ENCODE measurements at regions not wholly inside any gene's neighbourhood (a gene's known extent, or its start where the extent isn't known, plus 50 kb on each side); places are given as distances from the start of the nearest gene placed in this dataset.

GRCh38 chr5:97801461-97801860, 618.4 kb upstream of the RIOK2 start:
- no peak for TF ChIP-seq CTCF (IDR thresholded peaks at IDR 0.05)
- no peaks in the 10 kb centered on the region for H3K4me1 ChIP-seq
- H3K9me3 ChIP-seq, result peaks cover 0 to 41% (median 12%) of the 10 kb centered on the region in 11 donors
- intact Hi-C loops (cut with DNase I), result no loop called here
- no peak overlapping the region for H3K4me3 ChIP-seq
- no peaks in the 10 kb centered on the region for H3K27me3 ChIP-seq
- DNase-seq (no peak), ATAC-seq (no peak)
- H3K36me3 ChIP-seq, result no peaks in the 10 kb centered on the region
- H3K27ac ChIP-seq, result no peak overlapping the region

GRCh38 chr5:97820138-97820537, 637.1 kb upstream of the RIOK2 start:
- H3K4me3 ChIP-seq, result no peak overlapping the region
- no peak for TF ChIP-seq CTCF (IDR thresholded peaks at IDR 0.05)
- H3K27me3 ChIP-seq, result no peaks in the 10 kb centered on the region
- H3K4me1 ChIP-seq, result no peaks in the 10 kb centered on the region
- no peaks in the 10 kb centered on the region for H3K36me3 ChIP-seq
- DNase-seq (no peak), ATAC-seq (no peak)
- intact Hi-C loops (cut with DNase I), result no loop called here
- WGBS, 2 donors, result 86 to 93% methylated on average over 2 of the region's 2 CpGs
- H3K27ac ChIP-seq, result no peak overlapping the region
- H3K9me3 ChIP-seq, result peaks cover 0 to 16% (median 4%) of the 10 kb centered on the region in 11 donors

GRCh38 chr5:97832645-97833296, 649.7 kb upstream of the RIOK2 start:
- intact Hi-C loops (cut with DNase I), result no loop called here
- peaks cover 0 to 6% (median 0%) of the 10 kb centered on the region in 11 donors for H3K9me3 ChIP-seq

GRCh38 chr5:97834561-97834960, 651.5 kb upstream of the RIOK2 start:
- no peaks in the 10 kb centered on the region for H3K36me3 ChIP-seq

More at GRCh38 chr5:97832645-97833296, 649.7 kb upstream of the RIOK2 start:
- Histone ChIP-seq H3K4me3 (no peak overlapping the region), H3K27ac (no peak overlapping the region), H3K36me3 (no peaks in the 10 kb centered on the region), H3K27me3 (no peaks in the 10 kb centered on the region), H3K4me1 (peaks cover 0 to 2% (median under 1%) of the 10 kb centered on the region in 9 donors)
- DNase-seq (no peak), ATAC-seq (no peak)
- no peak for TF ChIP-seq CTCF (IDR thresholded peaks at IDR 0.05)
- 72 to 86% methylated on average over 2 of the region's 2 CpGs for WGBS, 2 donors

More at GRCh38 chr5:97834561-97834960, 651.5 kb upstream of the RIOK2 start:
- Histone ChIP-seq H3K9me3 (peaks cover 0 to 6% (median 0%) of the 10 kb centered on the region in 11 donors), H3K4me1 (peaks cover 0 to 18% (median 12%) of the 10 kb centered on the region in 9 donors), H3K27me3 (no peaks in the 10 kb centered on the region), H3K4me3 (no peak overlapping the region), H3K27ac (no peak overlapping the region)
- WGBS, 2 donors, result 89 to 90% methylated on average over 1 of the region's 1 CpG
- intact Hi-C loops (cut with DNase I), result no loop called here
- TF ChIP-seq CTCF (IDR thresholded peaks at IDR 0.05), result no peak
- ATAC-seq (no peak), DNase-seq (no peak)
